Progenitor cell of endocrine pancreas (in vitro differentiated cells): ENCODE measurements at regions not wholly inside any gene's neighbourhood (a gene's known extent, or its start where the extent isn't known, plus 50 kb on each side); places are given as distances from the start of the nearest gene placed in this dataset.

Source experiments
- DNase-seq: peaks from one replicate; pipeline ENCODE4 v3.0.0; 2021; ENCODE audit warnings: low spot score; ENCODE audit not compliant: unreplicated experiment
- H3K27ac Mint-ChIP-seq: 2 replicates; pipeline ENCODE4 v1.8.0; 2021; ENCODE audit warnings: mild to moderate bottlenecking, moderate library complexity, mixed read lengths
- H3K27me3 Mint-ChIP-seq: 2 replicates; pipeline ENCODE4 v1.8.0; 2021; ENCODE audit warnings: mixed read lengths
- H3K36me3 Mint-ChIP-seq: 2 replicates; pipeline ENCODE4 v1.8.0; 2022; ENCODE audit warnings: mixed read lengths; ENCODE audit not compliant: insufficient read depth
- H3K4me1 Mint-ChIP-seq: 2 replicates; pipeline ENCODE4 v1.8.0; 2021; ENCODE audit warnings: low read depth, mixed read lengths
- H3K4me3 Mint-ChIP-seq: 2 replicates; pipeline ENCODE4 v1.8.0; 2021; ENCODE audit warnings: low read depth, mild to moderate bottlenecking, moderate library complexity, mixed read lengths
- H3K9me3 Mint-ChIP-seq: 2 replicates; pipeline ENCODE4 v1.8.0; 2021; ENCODE audit warnings: low read depth, mixed read lengths
- TF ChIP-seq, protein P1 (sequence below): fragments of 200-600 bp; sonication (generic); IDR thresholded peaks from one replicate; pipeline ENCODE4 v1.5.0; 2021; ENCODE audit warnings: antibody characterized with exemption, mild to moderate bottlenecking; ENCODE audit not compliant: unreplicated experiment

DNA sequence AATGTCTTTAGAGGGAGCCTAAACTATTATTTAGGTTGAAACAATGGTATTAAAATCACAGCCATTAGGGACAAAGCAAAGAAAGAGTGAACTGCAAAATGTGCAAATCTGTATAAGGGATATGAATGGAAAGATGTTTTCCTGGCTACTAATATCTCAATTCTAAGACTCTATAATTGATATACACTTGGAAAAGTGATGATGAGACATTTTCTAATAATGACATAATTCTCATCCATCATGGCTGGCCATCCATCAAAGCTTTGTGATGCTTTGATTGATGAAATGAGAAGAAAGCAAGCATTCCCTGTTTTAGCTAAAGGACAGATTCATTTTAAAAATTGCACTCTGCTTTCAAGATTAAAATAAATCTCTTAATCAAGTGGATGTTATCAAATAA lies 965.5 kb upstream of the IGFBP7 start:
- TF ChIP-seq, protein P1, sequence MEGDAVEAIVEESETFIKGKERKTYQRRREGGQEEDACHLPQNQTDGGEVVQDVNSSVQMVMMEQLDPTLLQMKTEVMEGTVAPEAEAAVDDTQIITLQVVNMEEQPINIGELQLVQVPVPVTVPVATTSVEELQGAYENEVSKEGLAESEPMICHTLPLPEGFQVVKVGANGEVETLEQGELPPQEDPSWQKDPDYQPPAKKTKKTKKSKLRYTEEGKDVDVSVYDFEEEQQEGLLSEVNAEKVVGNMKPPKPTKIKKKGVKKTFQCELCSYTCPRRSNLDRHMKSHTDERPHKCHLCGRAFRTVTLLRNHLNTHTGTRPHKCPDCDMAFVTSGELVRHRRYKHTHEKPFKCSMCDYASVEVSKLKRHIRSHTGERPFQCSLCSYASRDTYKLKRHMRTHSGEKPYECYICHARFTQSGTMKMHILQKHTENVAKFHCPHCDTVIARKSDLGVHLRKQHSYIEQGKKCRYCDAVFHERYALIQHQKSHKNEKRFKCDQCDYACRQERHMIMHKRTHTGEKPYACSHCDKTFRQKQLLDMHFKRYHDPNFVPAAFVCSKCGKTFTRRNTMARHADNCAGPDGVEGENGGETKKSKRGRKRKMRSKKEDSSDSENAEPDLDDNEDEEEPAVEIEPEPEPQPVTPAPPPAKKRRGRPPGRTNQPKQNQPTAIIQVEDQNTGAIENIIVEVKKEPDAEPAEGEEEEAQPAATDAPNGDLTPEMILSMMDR, result no peak
- no peaks in the 10 kb centered on the region for H3K4me1 Mint-ChIP-seq
- H3K36me3 Mint-ChIP-seq, result no peaks in the 10 kb centered on the region

DNA sequence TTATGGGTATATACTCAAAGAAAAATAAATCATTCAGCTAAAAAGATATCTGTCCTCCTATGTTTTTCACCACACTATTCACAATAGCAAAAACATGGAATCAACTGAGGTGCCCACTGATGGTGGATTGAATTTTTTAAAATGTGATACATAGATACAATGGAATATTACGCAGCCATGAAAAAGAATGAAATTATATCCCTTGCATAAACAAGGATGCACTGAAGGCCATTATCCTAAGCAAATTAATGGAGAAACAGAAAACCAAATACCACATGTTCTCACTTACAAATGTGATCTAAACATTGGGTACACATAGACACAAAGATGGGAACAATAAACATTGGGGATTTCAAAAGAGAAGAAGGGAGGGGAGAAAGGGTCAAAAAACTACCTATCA lies 964.2 kb upstream of the IGFBP7 start:
- DNase-seq, result no peak
- Mint-ChIP-seq H3K9me3 (no peaks in the 10 kb centered on the region), H3K4me1 (no peaks in the 10 kb centered on the region), H3K27me3 (no peaks in the 10 kb centered on the region), H3K36me3 (no peaks in the 10 kb centered on the region), H3K27ac (no peak overlapping the region), H3K4me3 (no peak overlapping the region)
- TF ChIP-seq, protein P1, result no peak

More for the DNA sequence above, 965.5 kb upstream of the IGFBP7 start:
- Mint-ChIP-seq H3K4me3 (no peak overlapping the region), H3K27ac (no peak overlapping the region), H3K27me3 (no peaks in the 10 kb centered on the region), H3K9me3 (no peaks in the 10 kb centered on the region)
- DNase-seq, result no peak

- Mint-ChIP-seq H3K4me3 (no peak overlapping the region), H3K9me3 (no peaks in the 10 kb centered on the region), H3K27me3 (no peaks in the 10 kb centered on the region), H3K4me1 (no peaks in the 10 kb centered on the region), H3K36me3 (no peaks in the 10 kb centered on the region), H3K27ac (no peak overlapping the region)
- DNase-seq, result no peak
- TF ChIP-seq, protein P1, result no peak
Measured at GRCh38 chr4:58070726-58071125, 960.5 kb upstream of the IGFBP7 start.

- no peaks in the 10 kb centered on the region for H3K27me3 Mint-ChIP-seq
- no peaks in the 10 kb centered on the region for H3K4me1 Mint-ChIP-seq
- no peak overlapping the region for H3K4me3 Mint-ChIP-seq
- no peaks in the 10 kb centered on the region for H3K36me3 Mint-ChIP-seq
- H3K27ac Mint-ChIP-seq, result no peak overlapping the region
- TF ChIP-seq, protein P1, result no peak
- H3K9me3 Mint-ChIP-seq, result no peaks in the 10 kb centered on the region
- no peak for DNase-seq
Measured at GRCh38 chr4:58064653-58065052, 954.5 kb upstream of the IGFBP7 start.

GRCh38 chr4:58063404-58064160 lies 953.4 kb upstream of the IGFBP7 start:
- TF ChIP-seq, protein P1, result no peak
- H3K4me1 Mint-ChIP-seq, result no peaks in the 10 kb centered on the region
- H3K27ac Mint-ChIP-seq, result no peak overlapping the region
- H3K9me3 Mint-ChIP-seq, result no peaks in the 10 kb centered on the region
- no peaks in the 10 kb centered on the region for H3K36me3 Mint-ChIP-seq
- no peak overlapping the region for H3K4me3 Mint-ChIP-seq
- H3K27me3 Mint-ChIP-seq, result no peaks in the 10 kb centered on the region
- DNase-seq, result no peak
